HG03280 (cell line): ENCODE measurements at regions not wholly inside any gene's neighbourhood (a gene's known extent, or its start where the extent isn't known, plus 50 kb on each side); places are given as distances from the start of the nearest gene placed in this dataset.
"Not testable (repeated sequence)": the region's sequence is repeated elsewhere in the genome, so short reads cannot be mapped to it uniquely, and the experiment has no call there.

Experiments
- ATAC-seq: cut with Tn5 transposase; IDR thresholded peaks from one replicate; pipeline ENCODE4 v1.9.1; 2021; ENCODE audit warnings: mild to moderate bottlenecking, moderate library complexity; ENCODE audit not compliant: unreplicated experiment

GRCh38 chr21:15564907-15565306, 164.9 kb upstream of the USP25 start:
- ATAC-seq: no peak

- ATAC-seq: no peak
Measured at GRCh38 chr21:15566703-15567102, 163.1 kb upstream of the USP25 start.

GRCh38 chr21:15567191-15567590, 162.6 kb upstream of the USP25 start:
- no peak for ATAC-seq

- ATAC-seq: no peak
Measured at GRCh38 chr21:15568516-15568915, 161.3 kb upstream of the USP25 start.

GRCh38 chr21:15586752-15587427, 142.9 kb upstream of the USP25 start:
- ATAC-seq: no peak

GRCh38 chr21:15592271-15592860, 137.4 kb upstream of the USP25 start:
- ATAC-seq: no peak

GRCh38 chr21:15592957-15593356, 136.8 kb upstream of the USP25 start:
- no peak for ATAC-seq

GRCh38 chr21:15601390-15601789, 128.4 kb upstream of the USP25 start:
- no peak for ATAC-seq

GRCh38 chr21:15604413-15604812, 125.4 kb upstream of the USP25 start:
- ATAC-seq: no peak

- no peak for ATAC-seq
Measured at GRCh38 chr21:15614766-15615165, 115.0 kb upstream of the USP25 start.

- ATAC-seq: no peak
Measured at GRCh38 chr21:15616864-15617574, 112.8 kb upstream of the USP25 start.

- ATAC-seq: no peak
Measured at GRCh38 chr21:15617964-15618363, 111.8 kb upstream of the USP25 start.

GRCh38 chr21:15620892-15621291, 108.9 kb upstream of the USP25 start:
- ATAC-seq: no peak

- ATAC-seq: no peak
Measured at GRCh38 chr21:15624646-15625045, 105.1 kb upstream of the USP25 start.

- ATAC-seq: no peak
Measured at GRCh38 chr21:15625363-15625762, 104.4 kb upstream of the USP25 start.

GRCh38 chr21:15626031-15626430, 103.8 kb upstream of the USP25 start:
- no peak for ATAC-seq

GRCh38 chr21:15627011-15627410, 102.8 kb upstream of the USP25 start:
- no peak for ATAC-seq

GRCh38 chr21:15627823-15628222, 102.0 kb upstream of the USP25 start:
- ATAC-seq: no peak

GRCh38 chr21:15631342-15631741, 98.4 kb upstream of the USP25 start:
- ATAC-seq: no peak

- ATAC-seq: not testable (repeated sequence)
Measured at GRCh38 chr21:15634541-15634940, 95.2 kb upstream of the USP25 start.

- no peak for ATAC-seq
Measured at GRCh38 chr21:15638856-15639549, 90.8 kb upstream of the USP25 start.

- not testable (repeated sequence) for ATAC-seq
Measured at GRCh38 chr21:15640113-15640512, 89.7 kb upstream of the USP25 start.
